CD4-positive, alpha-beta T cell treated with Interleukin-6 for 4 hours (primary cell): ENCODE measurements at regions not wholly inside any gene's neighbourhood (a gene's known extent, or its start where the extent isn't known, plus 50 kb on each side); places are given as distances from the start of the nearest gene placed in this dataset.
"Not testable (repeated sequence)": the region's sequence is repeated elsewhere in the genome, so short reads cannot be mapped to it uniquely, and the experiment has no call there.

Source experiments
- DNase-seq: peaks from one replicate; pipeline ENCODE4 v3.0.0-alpha.2; 2020; ENCODE audit warnings: mixed read lengths

- no peak for DNase-seq
Measured at GRCh38 chr5:3092664-3093063, 341.2 kb upstream of the IRX2 start.

DNA sequence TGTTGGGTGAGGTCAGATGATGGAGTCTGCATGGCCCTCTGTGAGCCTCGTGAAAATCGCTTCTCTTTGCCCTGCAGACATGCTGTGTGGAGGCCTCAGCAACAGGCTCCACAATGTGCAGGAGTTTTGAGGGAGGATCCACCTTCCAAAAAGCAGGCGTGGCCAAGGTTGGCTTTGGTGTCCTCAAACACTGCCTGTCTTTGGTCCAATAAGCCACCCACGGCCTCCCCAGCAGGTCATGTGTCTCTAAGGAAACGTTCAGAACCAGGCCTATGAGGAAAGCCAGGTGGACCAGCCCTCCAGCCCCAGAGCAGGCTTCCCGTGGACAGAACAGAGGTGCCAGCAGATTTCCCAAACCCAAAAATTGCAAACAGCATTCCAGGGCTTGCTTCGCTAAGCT, 340.7 kb upstream of the IRX2 start:
- DNase-seq, result no peak

- no peak for DNase-seq
Measured at GRCh38 chr5:3091040-3091774, 339.7 kb upstream of the IRX2 start.

DNA sequence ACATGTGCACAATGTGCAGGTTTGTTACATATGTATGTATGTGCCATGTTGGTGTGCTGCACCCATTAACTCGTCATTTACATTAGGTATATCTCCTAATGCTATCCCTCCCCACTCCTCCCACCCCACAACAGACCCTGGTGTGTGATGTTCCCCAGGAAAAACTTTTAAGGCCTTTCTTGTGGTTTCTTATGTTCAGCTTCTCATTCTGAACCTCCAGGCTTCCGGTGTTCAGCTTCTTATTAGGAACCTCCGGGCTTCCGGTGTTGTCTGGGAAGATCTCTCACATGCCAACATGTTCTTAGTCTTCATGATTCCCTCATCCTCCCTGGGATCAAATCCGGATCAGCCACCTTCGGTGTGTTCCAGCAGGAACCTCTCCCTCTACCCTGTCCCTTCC, 338.8 kb upstream of the IRX2 start:
- not testable (repeated sequence) for DNase-seq

DNA sequence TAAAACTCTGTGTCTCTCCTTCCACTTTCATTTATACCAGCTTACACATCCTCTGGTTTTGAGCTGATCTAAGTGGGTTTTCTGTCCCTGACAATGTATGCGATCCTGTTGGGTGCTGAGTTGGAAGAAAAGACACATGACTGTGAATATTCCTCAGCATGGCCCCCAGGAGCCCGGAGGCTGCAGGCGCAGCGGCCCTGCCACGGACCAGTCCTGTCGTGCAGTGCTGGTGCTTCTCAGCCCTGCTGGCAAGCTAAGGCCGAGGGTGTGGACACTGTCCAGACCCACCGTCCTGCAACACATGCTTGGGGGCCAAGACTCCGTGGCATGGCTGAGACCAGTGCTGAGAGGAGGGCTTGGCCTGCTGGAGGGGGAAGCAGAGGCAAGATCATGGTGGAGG, 328.9 kb upstream of the IRX2 start:
- DNase-seq, result no peak

DNA sequence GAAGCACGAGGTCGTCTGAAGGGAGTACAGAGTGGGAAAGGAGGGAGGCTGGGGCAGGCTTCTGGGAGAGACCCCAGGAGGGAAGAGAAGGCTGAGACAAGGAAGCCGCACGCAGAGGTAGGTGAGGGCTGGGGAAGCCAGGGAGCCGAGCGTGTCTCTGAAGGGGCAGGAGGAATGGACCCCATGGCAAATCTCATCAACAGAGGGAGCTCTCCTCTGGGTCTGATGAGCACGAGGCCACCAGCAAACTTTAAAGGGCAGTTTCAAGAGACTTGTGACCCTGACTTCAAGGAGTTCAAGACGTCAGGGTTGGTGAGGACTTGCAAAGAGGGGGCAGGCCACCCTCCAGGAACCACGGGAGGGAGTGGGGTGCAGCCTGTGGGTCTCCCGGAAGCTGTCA, 326.2 kb upstream of the IRX2 start:
- no peak for DNase-seq

GRCh38 chr5:3075309-3075708, 323.8 kb upstream of the IRX2 start:
- DNase-seq, result no peak

- DNase-seq, result no peak
Measured at GRCh38 chr5:3068401-3068800, 316.9 kb upstream of the IRX2 start.

DNA sequence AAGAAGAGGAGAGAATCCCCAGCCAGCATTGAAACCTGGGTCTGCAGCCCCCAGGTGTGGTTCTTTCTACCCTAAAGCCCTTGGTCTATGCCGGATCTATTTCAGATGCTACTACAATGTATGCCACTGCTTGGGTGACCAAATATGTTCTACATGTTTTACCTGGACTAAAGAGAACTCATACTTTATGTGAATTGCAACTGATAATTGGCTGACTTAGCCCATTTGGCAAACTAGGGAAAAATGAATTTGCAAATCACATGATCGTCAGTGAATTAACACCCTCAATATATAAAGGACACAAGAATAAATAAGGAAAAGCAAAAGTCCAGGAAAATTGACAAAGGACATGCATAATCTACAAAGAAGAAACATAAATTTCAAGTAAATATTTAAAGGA, 308.8 kb upstream of the IRX2 start:
- DNase-seq, result no peak

DNA sequence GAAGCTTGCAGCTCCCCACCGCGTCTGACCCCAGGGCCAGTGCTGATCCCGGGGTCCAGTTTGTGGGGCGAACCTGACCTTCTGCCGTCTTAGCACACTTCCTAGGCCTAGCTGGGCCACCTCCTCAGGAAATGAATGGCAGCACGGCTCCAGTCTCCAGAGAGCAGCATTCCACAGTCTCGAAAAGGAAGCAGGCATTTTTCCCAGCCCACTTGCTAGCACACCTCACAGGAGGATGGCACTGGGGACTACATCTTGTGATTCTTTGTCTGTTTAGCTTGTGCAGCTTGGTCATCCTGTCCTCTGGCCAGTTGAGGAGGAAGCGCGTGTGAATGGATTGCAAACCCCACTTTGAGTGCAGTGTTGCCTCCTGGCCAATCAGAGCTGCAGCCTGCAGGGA, 308.0 kb upstream of the IRX2 start:
- no peak for DNase-seq

DNA sequence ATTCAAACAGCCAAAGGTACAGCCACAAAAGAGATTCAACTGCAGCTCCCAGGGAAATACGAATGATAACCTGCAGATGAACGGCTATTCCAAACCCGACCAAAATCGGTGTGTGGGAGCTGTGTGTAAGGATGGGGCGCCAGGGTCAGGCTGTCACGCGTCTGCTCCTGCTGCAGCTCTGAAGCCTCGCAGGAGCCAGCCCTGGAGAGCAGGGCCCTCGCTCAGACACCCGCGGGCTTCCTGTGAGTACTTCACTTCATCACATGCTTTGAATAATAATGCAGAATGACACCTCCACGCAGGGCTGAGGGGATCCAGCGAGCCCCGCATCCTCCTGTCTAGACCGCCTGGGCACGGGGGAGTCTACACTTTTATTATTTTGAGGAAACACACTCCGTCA, 307.5 kb upstream of the IRX2 start:
- no peak for DNase-seq

DNA sequence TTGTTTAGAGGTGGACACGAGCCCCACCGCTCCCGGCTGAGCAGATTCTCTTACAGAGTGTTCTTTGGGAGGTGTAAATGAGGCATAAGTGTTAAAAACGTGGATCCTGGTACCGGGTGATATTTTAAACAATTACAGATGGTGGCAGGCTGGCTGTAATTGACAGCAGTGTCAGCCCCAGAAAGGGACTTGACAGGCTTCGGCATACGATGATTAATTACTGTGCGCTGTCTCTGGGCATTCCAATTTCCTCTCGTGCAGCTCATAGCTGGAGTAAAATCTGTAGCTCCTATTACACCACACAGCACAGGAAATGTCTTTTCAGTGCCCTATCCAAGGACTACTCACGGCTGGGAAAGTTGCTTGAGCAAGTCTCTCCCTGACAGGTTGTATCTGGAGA, 305.4 kb upstream of the IRX2 start:
- no peak for DNase-seq

DNA sequence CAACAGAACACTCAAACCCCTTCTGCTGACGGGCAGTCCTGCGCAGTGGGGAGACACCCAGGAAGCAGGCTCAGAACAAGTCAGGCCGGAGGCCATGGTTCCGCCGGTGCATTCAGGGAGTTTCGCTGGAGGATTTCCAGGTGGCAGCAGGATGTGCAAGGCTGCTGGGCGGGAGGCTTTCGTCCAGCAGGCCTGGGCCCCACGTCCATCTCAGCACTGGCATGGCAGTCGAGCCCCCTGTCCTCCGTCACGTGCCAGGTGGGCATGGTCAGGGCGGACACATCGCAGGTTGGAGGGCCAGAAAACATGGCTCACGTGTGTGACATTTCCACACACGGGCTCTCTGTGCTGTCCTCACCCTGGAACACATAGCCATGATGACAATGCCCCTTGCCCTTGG, 299.9 kb upstream of the IRX2 start:
- DNase-seq, result no peak

DNA sequence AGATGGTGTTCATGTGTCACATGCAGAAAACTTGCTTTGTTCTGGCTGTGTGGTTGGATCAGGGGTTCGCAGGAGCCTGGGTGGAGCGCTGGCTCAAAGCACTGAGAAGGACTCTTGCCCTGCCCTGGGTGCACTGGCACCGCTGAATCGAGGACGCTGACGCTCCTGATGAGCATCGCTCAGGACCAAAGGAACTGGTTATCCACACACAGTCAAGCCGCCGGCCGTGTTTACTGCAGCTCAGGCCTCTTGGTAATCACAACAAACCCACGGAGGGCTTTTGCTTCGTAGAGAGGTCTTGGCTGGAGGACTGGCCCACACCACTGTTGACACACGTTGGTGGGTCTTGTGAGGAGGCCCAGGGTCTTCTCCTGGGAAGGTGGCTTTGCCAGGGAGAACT, 299.4 kb upstream of the IRX2 start:
- DNase-seq, result no peak

GRCh38 chr5:3049261-3049660, 297.8 kb upstream of the IRX2 start:
- no peak for DNase-seq

- no peak for DNase-seq
Measured at GRCh38 chr5:3047212-3047774, 295.8 kb upstream of the IRX2 start.

DNA sequence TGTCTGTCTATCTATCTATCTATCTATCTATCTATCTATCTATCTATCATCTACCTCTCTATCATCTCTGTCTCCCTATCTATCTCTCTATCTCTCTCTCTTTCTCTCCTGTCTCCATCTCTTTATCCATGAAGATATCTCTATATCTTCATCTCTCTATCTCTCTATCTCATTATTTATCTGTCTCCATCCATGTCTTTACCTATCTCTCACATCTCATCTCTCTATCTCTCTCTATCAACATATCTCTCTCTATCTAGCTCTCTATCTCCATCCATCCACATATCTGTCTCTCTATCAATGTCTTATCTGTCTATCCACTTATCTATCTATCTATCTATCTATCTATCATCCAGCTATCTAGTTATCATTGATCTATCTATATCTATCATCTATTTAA, 292.1 kb upstream of the IRX2 start:
- no peak for DNase-seq

DNA sequence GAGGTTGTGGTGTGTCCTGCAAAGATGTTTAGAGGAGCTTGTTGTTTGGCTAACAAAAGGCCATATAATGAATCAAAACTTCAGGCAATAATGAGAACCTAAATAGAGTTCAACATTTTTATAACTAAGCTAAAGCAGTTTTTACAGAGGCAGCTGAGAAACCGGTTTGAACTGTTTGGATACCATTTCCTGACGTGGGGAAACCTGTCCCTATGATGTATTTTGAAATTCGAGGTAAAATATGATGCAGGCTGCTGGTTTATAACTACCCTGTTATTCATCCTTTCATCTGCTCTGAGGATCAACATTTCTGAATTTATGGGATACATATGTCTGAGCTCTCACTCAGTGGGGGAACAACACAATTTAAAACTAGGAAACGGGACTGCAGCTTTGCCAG, 289.5 kb upstream of the IRX2 start:
- DNase-seq, result no peak

GRCh38 chr5:3036041-3036788, 284.7 kb upstream of the IRX2 start:
- DNase-seq, result no peak

DNA sequence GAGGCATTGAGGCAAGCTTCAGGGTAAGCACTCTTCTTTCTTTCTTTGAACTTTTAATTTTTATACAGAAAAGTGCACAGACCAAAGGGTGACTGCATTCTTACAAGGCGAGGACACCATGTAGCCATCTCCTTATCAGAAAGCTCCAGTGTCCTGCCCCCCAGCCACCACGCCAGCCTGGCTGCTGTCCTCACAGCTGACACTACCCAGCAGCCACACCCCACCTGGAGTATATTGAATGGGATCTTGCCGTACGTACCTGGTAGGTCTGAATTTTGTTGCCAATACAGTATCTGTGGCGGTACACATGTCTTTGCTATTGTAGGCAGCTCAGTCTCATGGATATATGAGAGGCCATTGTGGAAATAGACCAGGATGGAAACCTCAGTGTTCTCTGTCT, 284.0 kb upstream of the IRX2 start:
- DNase-seq, result no peak

DNA sequence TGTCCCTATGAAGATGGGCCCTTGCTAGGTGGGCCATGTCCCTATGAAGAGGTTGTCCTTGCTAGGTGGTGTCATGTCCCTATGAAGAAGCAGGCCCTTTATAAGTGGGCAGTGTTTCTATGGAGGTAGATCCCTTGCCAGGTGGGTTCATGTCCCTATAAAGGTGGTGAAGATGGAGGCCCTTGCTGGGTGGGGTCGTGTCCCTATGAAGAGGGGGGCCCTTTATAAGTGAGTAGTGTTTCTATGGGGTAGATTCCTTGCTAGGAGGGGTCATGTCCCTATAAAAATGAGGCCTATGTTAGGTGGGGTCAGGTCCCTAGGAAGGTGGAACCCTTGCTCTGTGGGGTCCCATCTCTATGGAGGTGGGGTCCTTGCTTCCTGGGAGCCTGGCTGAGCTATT, 283.4 kb upstream of the IRX2 start:
- DNase-seq, result no peak

DNA sequence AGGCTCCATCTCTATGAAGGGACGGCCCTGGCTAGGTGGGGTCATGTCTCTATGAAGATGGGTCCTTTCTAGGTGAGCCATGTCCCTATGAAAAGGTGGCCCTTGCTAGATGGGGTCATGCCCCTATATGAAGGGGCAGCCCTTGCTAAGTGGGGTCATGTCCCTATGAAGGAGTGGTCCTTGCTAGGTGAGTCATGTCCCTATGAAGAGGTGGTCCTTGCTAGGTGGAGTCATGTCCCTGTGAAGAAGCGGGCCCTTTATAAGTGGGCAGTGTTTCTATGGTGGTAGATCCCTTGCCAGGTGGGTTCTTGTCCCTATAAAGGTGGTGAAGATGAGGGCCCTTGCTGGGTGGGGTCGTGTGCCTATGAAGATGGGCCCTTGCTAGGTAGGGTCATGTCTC, 283.0 kb upstream of the IRX2 start:
- DNase-seq, result no peak

GRCh38 chr5:3033033-3033755, 281.7 kb upstream of the IRX2 start:
- DNase-seq, result no peak

DNA sequence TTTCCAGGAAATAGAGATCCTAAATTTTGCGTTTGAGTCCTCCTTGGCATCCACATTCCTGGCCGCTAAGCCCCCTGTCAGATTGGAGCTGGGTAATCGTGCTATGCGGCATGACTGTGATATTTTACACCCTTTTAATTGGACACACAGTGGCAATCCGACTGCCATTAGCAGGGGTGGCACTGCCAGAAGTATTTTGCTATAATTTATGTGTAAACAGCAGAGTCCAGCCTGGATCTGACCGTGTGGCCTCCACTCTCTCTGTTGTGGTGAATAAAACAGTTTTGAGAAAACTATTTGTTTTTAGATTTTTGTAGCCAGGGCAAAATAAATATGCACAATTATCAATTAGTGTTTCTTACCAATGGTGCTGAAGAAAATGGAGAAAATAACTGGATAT, 281.0 kb upstream of the IRX2 start:
- DNase-seq, result no peak
